ENCODE measurements at regions not wholly inside any gene's neighbourhood (a gene's known extent, or its start where the extent isn't known, plus 50 kb on each side); places are given as distances from the start of the nearest gene placed in this dataset.

DNA sequence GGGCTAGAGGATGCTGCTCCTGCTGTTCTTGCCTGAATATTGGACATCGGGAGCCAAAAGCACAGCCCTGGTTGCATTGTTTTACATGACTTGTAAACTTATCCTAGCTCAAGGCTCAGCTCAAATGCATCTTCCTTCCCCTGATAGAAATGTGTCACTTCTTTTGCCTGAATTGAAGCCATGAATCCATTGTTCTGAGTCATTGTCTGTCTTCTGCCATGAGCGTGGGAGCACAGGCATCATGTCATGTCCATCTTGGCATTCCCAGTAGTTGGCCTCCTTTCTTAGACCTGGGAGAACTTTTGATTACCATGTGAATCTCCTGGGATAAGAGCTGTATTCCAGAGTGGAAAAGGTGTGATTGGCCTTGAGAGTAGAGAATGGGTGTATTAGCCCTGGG is 54.1 kb upstream of the OPN4 start:
- no peaks in the 10 kb centered on the region for H3K9me3 Mint-ChIP-seq (ENCODE audit: unreplicated experiment)
- CTCF ChIA-PET, result interaction anchor here (0.6 kb wide), 1 partner anchor 25 kb away, joined by 3 read pairs; no protein-coding TSS in a partner anchor
- no peak overlapping the region for H3K4me3 Mint-ChIP-seq (ENCODE audit: unreplicated experiment)
- no TSS peak for BruUV-seq (replicated peaks)
- H3K4me1 Mint-ChIP-seq (ENCODE audit: insufficient read depth, unreplicated experiment), result no peaks in the 10 kb centered on the region
- POLR2A ChIA-PET, result no interaction called here
- no peak overlapping the region for H3K27ac Mint-ChIP-seq (ENCODE audit: low read depth, unreplicated experiment)
- intact Hi-C loops (cut with micrococcal nuclease), result no loop called here
- H3K27me3 Mint-ChIP-seq (ENCODE audit: insufficient read depth, unreplicated experiment), result no peaks in the 10 kb centered on the region
- H3K36me3 Mint-ChIP-seq (ENCODE audit: insufficient read depth, unreplicated experiment), result no peaks in the 10 kb centered on the region
- TF ChIP-seq, protein P1, sequence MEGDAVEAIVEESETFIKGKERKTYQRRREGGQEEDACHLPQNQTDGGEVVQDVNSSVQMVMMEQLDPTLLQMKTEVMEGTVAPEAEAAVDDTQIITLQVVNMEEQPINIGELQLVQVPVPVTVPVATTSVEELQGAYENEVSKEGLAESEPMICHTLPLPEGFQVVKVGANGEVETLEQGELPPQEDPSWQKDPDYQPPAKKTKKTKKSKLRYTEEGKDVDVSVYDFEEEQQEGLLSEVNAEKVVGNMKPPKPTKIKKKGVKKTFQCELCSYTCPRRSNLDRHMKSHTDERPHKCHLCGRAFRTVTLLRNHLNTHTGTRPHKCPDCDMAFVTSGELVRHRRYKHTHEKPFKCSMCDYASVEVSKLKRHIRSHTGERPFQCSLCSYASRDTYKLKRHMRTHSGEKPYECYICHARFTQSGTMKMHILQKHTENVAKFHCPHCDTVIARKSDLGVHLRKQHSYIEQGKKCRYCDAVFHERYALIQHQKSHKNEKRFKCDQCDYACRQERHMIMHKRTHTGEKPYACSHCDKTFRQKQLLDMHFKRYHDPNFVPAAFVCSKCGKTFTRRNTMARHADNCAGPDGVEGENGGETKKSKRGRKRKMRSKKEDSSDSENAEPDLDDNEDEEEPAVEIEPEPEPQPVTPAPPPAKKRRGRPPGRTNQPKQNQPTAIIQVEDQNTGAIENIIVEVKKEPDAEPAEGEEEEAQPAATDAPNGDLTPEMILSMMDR (IDR thresholded peaks at IDR 0.05; ENCODE audit: unreplicated experiment), result no peak
- DNase-seq (ENCODE audit: unreplicated experiment), result no peak

DNA sequence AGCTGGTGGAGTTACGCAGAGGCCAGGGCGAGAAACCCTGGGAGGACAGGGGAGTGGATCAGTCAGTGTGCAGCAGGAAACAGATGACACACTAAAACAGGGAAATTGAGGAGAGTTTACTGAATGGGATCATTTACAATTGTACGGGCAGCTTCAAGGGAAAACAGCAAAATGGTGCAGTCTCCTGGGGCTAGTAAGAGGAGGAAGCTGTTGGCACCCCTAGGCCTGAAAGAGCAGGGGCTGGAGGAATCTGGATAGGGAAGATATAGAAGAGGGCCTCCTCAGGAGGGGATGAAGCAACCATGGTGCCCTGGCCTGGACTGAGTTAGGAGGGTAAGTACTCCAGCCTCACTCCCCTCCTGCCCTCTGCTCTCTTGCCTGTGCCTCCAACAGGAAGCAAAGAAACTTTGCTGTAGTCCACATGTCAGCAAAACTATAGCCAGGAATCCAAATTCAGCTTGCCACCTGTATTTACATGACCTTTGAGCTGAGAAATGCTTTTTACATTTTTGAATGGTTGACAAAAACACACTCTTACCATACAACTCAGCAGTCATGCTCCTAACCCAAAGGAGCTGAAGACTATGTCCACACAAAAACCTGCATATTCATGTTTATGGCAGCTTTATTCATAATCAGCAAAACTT is 52.3 kb upstream of the OPN4 start:
- H3K4me1 Mint-ChIP-seq (ENCODE audit: insufficient read depth, unreplicated experiment), result no peaks in the 10 kb centered on the region
- no peak overlapping the region for H3K4me3 Mint-ChIP-seq (ENCODE audit: unreplicated experiment)
- no TSS peak for BruUV-seq (replicated peaks)
- no peaks in the 10 kb centered on the region for H3K9me3 Mint-ChIP-seq (ENCODE audit: unreplicated experiment)
- no peaks in the 10 kb centered on the region for H3K27me3 Mint-ChIP-seq (ENCODE audit: insufficient read depth, unreplicated experiment)
- TF ChIP-seq, protein P1 (IDR thresholded peaks at IDR 0.05; ENCODE audit: unreplicated experiment), result no peak
- CTCF ChIA-PET, result interaction anchor here (1.5 kb wide), 1 partner anchor 15 kb away, joined by 4 read pairs; no protein-coding TSS in a partner anchor
- POLR2A ChIA-PET, result no interaction called here
- no peak for DNase-seq (ENCODE audit: unreplicated experiment)
- intact Hi-C loops (cut with micrococcal nuclease), result no loop called here
- no peak overlapping the region for H3K27ac Mint-ChIP-seq (ENCODE audit: low read depth, unreplicated experiment)
- H3K36me3 Mint-ChIP-seq (ENCODE audit: insufficient read depth, unreplicated experiment), result no peaks in the 10 kb centered on the region

DNA sequence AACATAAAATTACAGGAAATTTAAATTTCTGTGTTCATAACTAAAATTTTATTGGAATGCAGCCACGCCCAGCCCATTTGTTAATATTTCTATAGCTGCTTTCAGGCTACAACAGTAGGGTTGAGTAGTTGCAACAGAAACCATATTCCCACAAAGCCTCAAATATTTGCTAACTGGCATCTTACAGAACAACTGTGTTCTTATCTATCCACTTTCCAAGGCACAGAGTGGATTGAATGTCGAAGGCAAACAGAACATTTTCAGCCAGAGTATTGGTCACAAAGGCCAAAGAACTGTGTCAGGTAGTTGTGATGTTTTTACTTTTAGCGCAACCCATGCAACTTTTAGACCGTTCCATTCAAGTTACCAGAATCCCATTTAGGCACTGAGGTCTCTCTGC is 51.1 kb upstream of the OPN4 start:
- no peak overlapping the region for H3K4me3 Mint-ChIP-seq (ENCODE audit: unreplicated experiment)
- intact Hi-C loops (cut with micrococcal nuclease), result no loop called here
- H3K9me3 Mint-ChIP-seq (ENCODE audit: unreplicated experiment), result peaks cover 8% of the 10 kb centered on the region
- H3K4me1 Mint-ChIP-seq (ENCODE audit: insufficient read depth, unreplicated experiment), result no peaks in the 10 kb centered on the region
- TF ChIP-seq, protein P1 (IDR thresholded peaks at IDR 0.05; ENCODE audit: unreplicated experiment), result no peak
- no TSS peak for BruUV-seq (replicated peaks)
- ChIA-PET CTCF (no interaction called here), POLR2A (no interaction called here)
- no peaks in the 10 kb centered on the region for H3K36me3 Mint-ChIP-seq (ENCODE audit: insufficient read depth, unreplicated experiment)
- DNase-seq (ENCODE audit: unreplicated experiment), result no peak
- no peaks in the 10 kb centered on the region for H3K27me3 Mint-ChIP-seq (ENCODE audit: insufficient read depth, unreplicated experiment)
- H3K27ac Mint-ChIP-seq (ENCODE audit: low read depth, unreplicated experiment), result no peak overlapping the region
